A549 (cell line): ENCODE measurements at regions not wholly inside any gene's neighbourhood (a gene's known extent, or its start where the extent isn't known, plus 50 kb on each side); places are given as distances from the start of the nearest gene placed in this dataset.
"Not testable (repeated sequence)": the region's sequence is repeated elsewhere in the genome, so short reads cannot be mapped to it uniquely, and the experiment has no call there.

Source experiments
- ATAC-seq, 2 experiments: fragments of 200-7000 bp in 1 of 2; fragments of >200 bp in 1 of 2; cut with Nextera tagmentation in 1 of 2; cut with Tn5 transposase in 1 of 2; 3 replicates each; pipeline versions ENCODE4 v1.8.0 to v1.9.1; 2018 to 2020; ENCODE audit warnings: mild to moderate bottlenecking in 1 of 2, moderate library complexity in 1 of 2
- CTCF ChIA-PET: fragments of 300-600 bp; sonication (Branson Sonifier 250); formaldehyde crosslinking; extraction: SDS; loops from one replicate; lab custom pipeline; 2021; ENCODE audit warnings: antibody characterized with exemption, inconsistent platforms; lab: Yijun Ruan, JAX
- POLR2A ChIA-PET: fragments of 350-600 bp; formaldehyde crosslinking; extraction: SDS; loops from one replicate; lab custom pipeline; 2021; ENCODE audit warnings: antibody characterized with exemption, inconsistent platforms; lab: Yijun Ruan, JAX
- DNase-seq, 2 experiments: peaks; one replicate each; pipeline versions ENCODE4 v3.0.0 to v3.0.0-alpha.2; 2011 to 2016; ENCODE audit warnings: low read depth in 1 of 2, low spot score in 1 of 2
- FAIRE-seq: peaks from 2 replicates; lab custom pipeline; 2011; peaks lifted over from hg19 to GRCh38; lab: Jason Lieb, UNC
- H3K27ac ChIP-seq, 2 experiments: fragments of >200 bp; sonication (Bioruptor Twin); formaldehyde crosslinking; 3 replicates each; pipeline ENCODE4 v1.5.1; 2016 to 2017
- H3K4me1 ChIP-seq: fragments of >200 bp; sonication (Bioruptor Twin); formaldehyde crosslinking; 3 replicates; pipeline ENCODE4 v1.6.1; 2016
- H3K4me2 ChIP-seq: fragments of >200 bp; sonication (Bioruptor Twin); formaldehyde crosslinking; 3 replicates; pipeline ENCODE4 v1.6.1; 2016
- H3K4me3 ChIP-seq: fragments of >200 bp; sonication (Bioruptor Twin); formaldehyde crosslinking; 3 replicates; pipeline ENCODE4 v1.5.1; 2016
- H3K9me3 ChIP-seq: fragments of >200 bp; sonication (Bioruptor Twin); formaldehyde crosslinking; 3 replicates; pipeline ENCODE4 v1.6.1; 2016
- CBX2 ChIP-seq: fragments of 200-600 bp; sonication (generic); IDR thresholded peaks from 2 replicates; pipeline ENCODE4 v1.6.1; 2016; ENCODE audit warnings: low read depth, mild to moderate bottlenecking, borderline replicate concordance
- E2F6 ChIP-seq: IDR thresholded peaks from 2 replicates; pipeline ENCODE4 v1.6.1; 2012; ENCODE audit warnings: low read depth, borderline replicate concordance
- GATA3 ChIP-seq: IDR thresholded peaks from 2 replicates; pipeline ENCODE4 v1.6.1; 2012; ENCODE audit warnings: borderline replicate concordance
- HDAC2 ChIP-seq: fragments of 200-600 bp; sonication (generic); IDR thresholded peaks from 2 replicates; pipeline ENCODE4 v1.6.1; 2016
- HOXB5 ChIP-seq: fragments of 250-450 bp; sonication (Bioruptor Pico); IDR thresholded peaks from 2 replicates; pipeline ENCODE4 v1.5.0; 2020; ENCODE audit warnings: mild to moderate bottlenecking, moderate library complexity
- JUN ChIP-seq, 2 experiments: fragments of >200 bp; sonication (Bioruptor Twin); formaldehyde crosslinking; IDR thresholded peaks; 2 replicates in 1 of 2; 3 replicates in 1 of 2; pipeline ENCODE4 v1.6.1; 2016 to 2017
- JUNB ChIP-seq: fragments of >200 bp; sonication (Bioruptor Twin); formaldehyde crosslinking; IDR thresholded peaks from 2 replicates; pipeline ENCODE4 v1.6.1; 2016
- MAZ ChIP-seq: fragments of 150-350 bp; IDR thresholded peaks from 2 replicates; pipeline ENCODE4 v1.6.1; 2014; ENCODE audit warnings: antibody characterized with exemption, low read depth, low read length, borderline replicate concordance
- NFE2L2 ChIP-seq: fragments of 150-350 bp; conservative IDR thresholded peaks from 2 replicates; pipeline ENCODE4 v1.6.1; 2014; ENCODE audit warnings: low read length
- NPAS2 ChIP-seq: fragments of 250-450 bp; sonication (Bioruptor Pico); IDR thresholded peaks from 2 replicates; pipeline ENCODE4 v1.8.0; 2022; ENCODE audit warnings: mild to moderate bottlenecking, moderate library complexity, borderline replicate concordance
- PBX3 ChIP-seq: IDR thresholded peaks from 2 replicates; pipeline ENCODE4 v1.6.1; 2012
- POLR2A ChIP-seq: IDR thresholded peaks from 2 replicates; pipeline ENCODE4 v1.6.1; 2012; ENCODE audit warnings: mild to moderate bottlenecking, low read length
- RARB ChIP-seq: fragments of 250-450 bp; sonication (Bioruptor Pico); IDR thresholded peaks from 2 replicates; pipeline ENCODE4 v1.8.0; 2021; ENCODE audit warnings: mild to moderate bottlenecking, moderate library complexity
- RFX5 ChIP-seq: fragments of 450-650 bp; IDR thresholded peaks from 2 replicates; pipeline ENCODE4 v1.7.1; 2014; ENCODE audit warnings: antibody characterized with exemption, mild to moderate bottlenecking, moderate library complexity
- ZC3H11A ChIP-seq: fragments of 450-650 bp; IDR thresholded peaks from 2 replicates; pipeline ENCODE4 v1.6.1; 2014; ENCODE audit warnings: antibody characterized with exemption, mild to moderate bottlenecking
- ZNF302 ChIP-seq: fragments of 250-450 bp; sonication (Bioruptor Pico); IDR thresholded peaks from 2 replicates; pipeline ENCODE4 v1.9.0; 2021; ENCODE audit warnings: inconsistent platforms, mild to moderate bottlenecking, moderate library complexity
- ZSCAN20 ChIP-seq: fragments of 250-450 bp; sonication (Bioruptor Pico); IDR thresholded peaks from 2 replicates; pipeline ENCODE4 v1.8.0; 2022; ENCODE audit warnings: mild to moderate bottlenecking, moderate library complexity
- WGBS: methylation state at CpG from one replicate; pipeline ENCODE4 v1.1.6; 2017; ENCODE audit errors: missing lambda C conversion rate; 5-methylcytosine and 5-hydroxymethylcytosine counted together

GRCh38 chr11:15347969-15348734, 233.4 kb downstream of the INSC start:
- H3K4me1 ChIP-seq: no peaks in the 10 kb centered on the region

GRCh38 chr11:15349413-15349812, 234.7 kb downstream of the INSC start:
- TF ChIP-seq POLR2A (no peak), HDAC2 (no peak), ZNF302 (CRISPR knock-in tag) (no peak), CBX2 (no peak), ZC3H11A (no peak), JUNB (no peak), E2F6 (no peak), RFX5 (no peak), ZSCAN20 (no peak), MAZ (no peak)
- Histone ChIP-seq H3K4me3 (no peak overlapping the region), H3K4me1 (no peaks in the 10 kb centered on the region), H3K9me3 (no peaks in the 10 kb centered on the region), H3K27ac (no peak overlapping the region), H3K4me2 (no peak overlapping the region)
- FAIRE-seq: no peak
- ChIA-PET CTCF (interaction anchor here (0.7 kb wide), 1 partner anchor 559 kb away, joined by 3 read pairs; no protein-coding TSS in a partner anchor), POLR2A (no interaction called here)
- ATAC-seq: no peak
- 0% methylated on average over 1 of the region's 1 CpG for WGBS
- no peak for DNase-seq

More at GRCh38 chr11:15347969-15348734, 233.4 kb downstream of the INSC start:
- 0% methylated on average over 2 of the region's 2 CpGs for WGBS
- no peaks in the 10 kb centered on the region for H3K9me3 ChIP-seq
- ChIA-PET POLR2A (no interaction called here), CTCF (interaction anchor here (0.6 kb wide), 1 partner anchor 198 kb away, joined by 3 read pairs; no protein-coding TSS in a partner anchor)
- no peak for DNase-seq
- H3K4me2 ChIP-seq: no peak overlapping the region
- no peak overlapping the region for H3K4me3 ChIP-seq
- ATAC-seq: no peak; a peak in 1 of 6 replicates
- no peak overlapping the region for H3K27ac ChIP-seq
- no peak for TF ChIP-seq MAZ
- TF ChIP-seq, all 56 proteins: peak for 0
- FAIRE-seq: no peak

DNA sequence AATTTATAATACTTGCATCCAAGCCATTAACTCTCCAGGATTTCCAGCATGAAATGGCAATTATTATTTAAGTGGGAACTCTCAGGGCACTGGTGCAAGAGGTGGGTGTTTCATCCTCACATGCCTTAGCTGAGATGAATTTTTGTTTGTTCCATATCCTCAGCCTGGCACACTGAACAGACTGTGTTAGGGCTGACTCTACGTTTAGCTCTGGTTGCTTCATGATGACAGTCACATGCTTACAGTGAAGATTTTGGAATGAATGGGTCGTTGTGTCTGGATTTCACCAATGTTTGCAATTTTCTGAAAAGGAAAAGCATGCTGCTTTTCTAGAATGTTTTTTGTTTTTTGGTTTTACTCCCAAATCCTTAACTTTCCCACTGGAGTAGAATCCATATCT, 246.6 kb downstream of the INSC start:
- POLR2A ChIA-PET: no interaction called here
- WGBS: 0% methylated on average over 2 of the region's 2 CpGs
- CTCF ChIA-PET: no interaction called here

DNA sequence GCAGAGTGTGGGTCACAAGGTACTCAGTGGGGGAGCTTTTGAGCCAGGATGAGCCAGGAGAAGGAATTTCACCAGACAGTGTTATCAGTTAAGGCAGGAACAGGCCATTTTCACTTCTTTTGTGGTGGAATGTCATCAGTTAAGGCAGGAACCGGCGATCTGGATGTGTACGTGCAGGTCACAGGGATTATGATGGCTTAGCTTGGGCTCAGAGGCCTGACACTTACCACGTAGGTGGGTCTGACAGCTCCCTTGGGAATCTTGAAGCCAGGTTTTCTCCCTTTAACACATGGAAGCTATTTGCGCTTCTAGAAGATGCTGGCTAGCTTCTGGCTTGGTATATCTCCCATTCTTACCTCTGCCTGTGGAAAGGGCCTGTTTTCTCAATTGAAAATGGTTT, 250.6 kb downstream of the INSC start:
- H3K4me3 ChIP-seq, DNase-seq, H3K4me2 ChIP-seq, H3K9me3 ChIP-seq, FAIRE-seq, H3K27ac ChIP-seq, POLR2A ChIA-PET, ATAC-seq, CTCF ChIA-PET, H3K4me1 ChIP-seq: not testable (repeated sequence)
- 5% methylated on average over 5 of the region's 5 CpGs for WGBS

More for the DNA sequence above, 246.6 kb downstream of the INSC start:
- Histone ChIP-seq H3K4me2 (no peak overlapping the region), H3K4me3 (no peak overlapping the region), H3K4me1 (no peaks in the 10 kb centered on the region), H3K9me3 (no peaks in the 10 kb centered on the region), H3K27ac (no peak overlapping the region)
- ATAC-seq: no peak
- TF ChIP-seq NFE2L2 (no peak), RARB (CRISPR knock-in tag) (no peak), GATA3 (no peak), ZSCAN20 (no peak), PBX3 (no peak), CBX2 (no peak), HOXB5 (no peak), E2F6 (no peak), HDAC2 (no peak), JUN (IDR thresholded peaks at IDR 0.05) (no peak), NPAS2 (CRISPR knock-in tag) (no peak), ZC3H11A (no peak)
- no peak for FAIRE-seq
- no peak for DNase-seq
